ENCODE measurements at regions not wholly inside any gene's neighbourhood (a gene's known extent, or its start where the extent isn't known, plus 50 kb on each side); places are given as distances from the start of the nearest gene placed in this dataset.

- no peak for DNase-seq (ENCODE audit: low spot score)
Observed at GRCh38 chr5:105563842-105564241, 2001.3 kb upstream of the NUDT12 start.

DNA sequence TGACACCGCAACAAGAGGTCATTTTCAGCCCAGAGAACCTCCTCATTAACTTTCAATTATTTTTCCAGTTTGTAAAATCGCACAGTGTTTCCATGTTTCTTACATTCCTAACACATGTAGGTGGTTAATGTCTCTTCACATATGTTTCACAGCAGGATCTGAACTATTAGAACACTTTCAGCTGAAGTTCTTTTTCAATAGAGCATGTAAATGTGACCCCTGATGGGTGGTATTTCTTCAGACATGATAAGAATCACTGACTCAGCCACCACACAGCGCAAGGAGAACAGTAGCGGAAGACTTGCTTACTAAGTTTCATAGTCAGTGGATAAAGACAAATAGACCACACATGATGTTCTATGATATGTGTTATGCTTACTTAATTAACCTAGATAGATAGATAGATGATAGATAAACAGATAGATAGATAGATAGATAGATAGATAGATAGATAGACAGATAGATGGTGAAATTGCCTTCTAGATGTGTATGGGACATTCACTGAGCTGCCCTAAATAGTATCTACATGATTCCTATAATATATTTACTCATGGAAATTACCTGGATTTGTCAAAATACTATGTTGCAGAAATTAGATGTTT lies 1992.1 kb upstream of the NUDT12 start:
- DNase-seq (ENCODE audit: low spot score): no peak

DNA sequence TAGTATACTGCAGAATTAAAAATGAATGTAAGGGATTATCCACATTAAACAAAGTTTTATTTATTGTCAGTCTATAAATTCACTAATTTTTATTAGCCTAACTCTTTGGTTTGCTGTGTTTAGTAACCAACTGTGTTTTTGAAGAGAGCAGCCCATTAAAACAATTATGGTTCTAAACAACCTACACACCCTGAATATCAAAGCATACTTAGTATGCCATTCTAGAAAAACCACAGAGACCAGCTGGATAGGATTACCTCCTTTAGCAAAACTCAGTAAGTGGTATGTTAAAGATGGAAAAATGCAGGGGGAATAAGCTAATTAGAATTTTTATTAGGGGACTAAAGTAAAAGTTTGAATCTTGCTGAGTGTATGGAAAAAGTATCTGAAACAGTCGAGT lies 1981.7 kb upstream of the NUDT12 start:
- DNase-seq (ENCODE audit: low spot score): no peak

DNA sequence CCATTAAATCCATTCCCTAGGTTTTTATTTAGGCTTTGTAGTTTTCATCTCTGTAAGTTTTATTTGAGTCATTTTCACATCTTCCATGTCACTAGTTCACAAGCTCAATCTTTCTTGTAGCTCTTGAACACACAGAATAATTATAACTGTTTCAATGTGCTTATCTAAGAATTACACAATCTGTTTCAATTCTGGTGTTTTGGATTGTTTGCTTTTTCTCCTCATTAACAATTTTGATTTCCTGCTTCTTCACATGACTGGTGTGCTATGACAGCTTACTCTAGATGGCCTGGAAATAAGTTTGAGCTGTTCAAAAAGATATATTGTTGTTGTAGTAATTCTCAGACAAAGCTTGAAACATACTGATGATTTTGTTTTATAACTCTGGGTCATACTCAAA lies 1974.1 kb upstream of the NUDT12 start:
- DNase-seq (ENCODE audit: low spot score): no peak

DNA sequence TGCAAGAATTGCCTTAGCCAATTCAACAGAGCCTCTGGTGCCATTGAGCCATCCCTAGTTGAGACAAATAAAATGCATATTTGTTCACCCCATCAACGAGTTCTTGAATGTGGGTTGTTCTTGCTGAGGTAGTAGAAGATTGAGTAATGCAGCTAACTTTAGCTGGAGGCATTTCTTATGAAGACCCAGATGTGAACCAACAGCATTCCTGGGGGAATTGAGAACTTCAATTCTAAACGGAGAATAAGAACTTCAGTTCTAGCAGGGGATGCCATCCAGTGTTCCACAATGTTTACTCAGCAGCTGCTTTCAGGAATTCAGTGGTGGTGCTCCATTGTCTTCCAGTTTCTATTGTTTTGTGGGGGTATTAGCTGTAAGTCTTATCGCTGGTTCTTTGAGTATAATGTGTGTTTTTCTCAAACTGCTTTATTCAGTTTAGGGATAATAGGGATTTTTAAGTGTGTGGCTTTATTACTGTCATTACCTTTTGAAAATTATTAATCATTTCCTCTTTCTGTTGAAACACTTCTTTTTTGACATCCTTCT lies 1968.2 kb upstream of the NUDT12 start:
- no peak for DNase-seq (ENCODE audit: low spot score)

GRCh38 chr5:105529851-105530250 lies 1967.3 kb upstream of the NUDT12 start:
- DNase-seq (ENCODE audit: low spot score): no peak

DNA sequence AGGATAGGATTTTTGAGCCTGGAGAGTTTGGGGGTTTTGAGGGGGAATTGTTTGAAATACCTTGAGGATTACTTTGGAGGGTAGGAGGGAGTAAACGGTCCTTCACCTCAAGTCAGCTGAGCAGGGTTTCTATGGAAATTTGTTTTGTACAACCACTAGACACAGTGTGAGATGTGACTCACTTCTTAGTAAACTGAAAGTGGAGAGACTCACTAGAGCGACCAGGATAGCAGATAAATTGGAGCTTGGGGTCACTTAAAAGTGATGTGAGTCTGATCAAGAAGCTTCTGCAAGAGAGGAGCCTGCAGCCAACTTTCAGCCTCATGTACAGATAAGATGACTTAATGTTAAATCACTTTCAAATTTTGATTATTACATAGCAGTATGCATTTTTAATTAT lies 1945.9 kb upstream of the NUDT12 start:
- no peak for DNase-seq (ENCODE audit: low spot score)

DNA sequence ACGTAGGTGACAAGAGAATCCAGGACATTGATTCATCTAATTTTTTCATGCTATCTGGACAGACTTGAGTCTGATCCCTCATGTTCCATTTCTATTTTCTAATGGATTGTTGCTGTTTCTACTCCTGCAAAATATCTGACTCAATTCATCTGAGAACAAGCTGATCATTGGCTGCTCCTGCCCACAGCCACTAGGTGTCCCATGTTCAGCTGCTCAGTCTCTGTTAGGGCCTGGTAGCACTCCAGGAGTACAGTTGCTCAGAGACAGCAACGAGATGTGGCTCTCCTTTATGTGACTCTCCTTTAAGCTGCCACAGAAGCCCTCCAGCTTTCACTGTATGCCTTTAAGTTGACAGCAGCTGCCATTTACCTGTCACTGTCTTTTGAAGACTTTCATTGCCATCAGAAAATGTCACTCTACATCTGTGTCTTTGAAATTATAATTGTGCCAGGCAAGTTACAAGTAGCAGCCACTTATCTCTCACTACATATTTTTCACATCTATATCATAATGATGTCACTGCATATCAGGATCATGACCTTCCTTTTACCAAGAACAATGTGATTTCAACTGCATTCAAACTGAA lies 1944.2 kb upstream of the NUDT12 start:
- DNase-seq (ENCODE audit: low spot score): peak; percentile 3

- DNase-seq (ENCODE audit: low spot score): no peak
Observed at GRCh38 chr5:105503950-105504349, 1941.4 kb upstream of the NUDT12 start.

GRCh38 chr5:105501315-105501714 lies 1938.7 kb upstream of the NUDT12 start:
- DNase-seq (ENCODE audit: low spot score): no peak

GRCh38 chr5:105475401-105475800 lies 1912.8 kb upstream of the NUDT12 start:
- no peak for DNase-seq (ENCODE audit: low spot score)

DNA sequence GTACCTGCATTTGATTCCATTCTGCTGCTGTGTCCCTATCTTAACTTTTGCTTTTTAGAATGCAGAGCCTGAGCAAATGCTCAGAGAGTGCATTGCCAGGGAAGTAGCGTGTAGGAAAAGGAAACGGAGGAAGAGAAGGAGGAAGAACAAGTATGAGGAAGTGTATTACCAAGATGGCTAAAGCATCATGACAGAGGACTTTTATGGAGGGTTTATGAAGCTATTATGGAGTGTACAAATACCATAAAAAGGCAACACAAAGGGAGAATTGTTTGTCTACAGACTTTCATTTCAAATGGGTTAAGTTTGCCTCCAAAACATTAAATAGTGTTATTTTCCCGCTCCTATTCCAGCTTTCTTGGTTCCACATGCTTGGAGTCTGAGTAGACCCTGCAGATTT lies 1899.8 kb upstream of the NUDT12 start:
- DNase-seq (ENCODE audit: low spot score): no peak

DNA sequence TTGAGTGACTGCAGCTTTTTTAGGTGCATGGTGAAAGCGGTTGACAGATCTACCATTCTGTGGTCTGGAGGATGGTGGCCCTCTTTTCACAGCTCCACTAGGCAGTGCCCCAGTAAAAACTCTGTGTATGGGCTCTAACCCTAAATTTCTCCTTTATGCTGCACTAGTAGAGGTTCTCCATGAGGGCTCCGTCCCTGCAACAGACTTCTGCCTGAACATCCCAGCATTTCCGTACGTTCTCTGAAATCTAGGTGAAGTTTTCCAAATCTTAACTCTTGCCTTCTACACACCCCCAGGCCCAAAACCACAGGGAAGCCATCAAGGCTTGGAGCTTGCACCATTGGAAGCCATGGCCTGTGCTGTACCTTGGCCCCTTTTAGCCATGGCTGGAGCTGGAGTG lies 1898.1 kb upstream of the NUDT12 start:
- no peak for DNase-seq (ENCODE audit: low spot score)

DNA sequence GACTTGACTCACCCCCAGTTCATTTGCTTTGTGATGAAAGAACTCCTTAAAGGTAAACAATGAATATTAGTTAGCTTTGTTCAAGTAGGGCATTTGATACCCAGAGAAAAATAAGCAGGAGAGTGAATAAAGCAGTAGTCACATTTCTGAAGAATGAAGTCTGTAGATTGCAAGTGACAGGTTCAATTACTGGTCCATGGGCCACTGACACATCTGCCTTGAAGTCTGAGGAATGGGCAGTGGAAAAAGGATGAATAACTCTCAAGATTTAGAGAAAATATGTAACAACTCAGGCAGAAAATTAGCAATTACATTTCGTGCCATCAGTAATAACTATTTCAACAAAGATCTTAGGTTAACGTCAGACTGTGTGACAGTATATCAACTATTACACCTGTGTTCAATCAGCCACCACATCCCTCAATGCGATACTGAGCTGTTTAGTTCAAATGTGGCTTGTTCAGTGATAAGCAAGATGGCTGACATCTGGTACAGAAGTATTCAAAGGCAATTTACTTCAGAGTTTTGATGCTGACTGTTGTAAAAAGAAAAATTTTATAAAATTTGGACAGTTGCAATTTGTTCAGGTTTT lies 1890.7 kb upstream of the NUDT12 start:
- DNase-seq (ENCODE audit: low spot score): no peak

- no peak for DNase-seq (ENCODE audit: low spot score)
Observed at GRCh38 chr5:105448271-105448670, 1885.7 kb upstream of the NUDT12 start.

DNA sequence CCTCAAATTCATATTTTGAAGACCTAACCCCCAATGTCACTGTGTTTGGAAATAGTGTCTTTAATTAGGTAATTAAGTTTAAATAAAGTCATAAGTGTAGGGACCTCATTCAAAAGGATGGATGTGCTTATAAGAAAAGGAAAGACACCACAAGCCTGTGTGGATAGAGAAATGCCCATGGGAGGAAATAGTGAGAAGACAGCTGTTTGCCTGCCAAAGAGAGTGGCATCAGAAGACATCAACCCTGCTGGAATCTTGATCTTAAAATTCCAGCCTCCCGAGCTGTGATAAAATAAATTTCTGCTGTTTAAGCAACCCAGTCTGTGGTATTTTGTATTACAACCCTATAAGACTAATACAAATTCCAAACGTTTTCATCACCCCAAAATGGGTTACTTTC lies 1867.9 kb upstream of the NUDT12 start:
- DNase-seq (ENCODE audit: low spot score): no peak

DNA sequence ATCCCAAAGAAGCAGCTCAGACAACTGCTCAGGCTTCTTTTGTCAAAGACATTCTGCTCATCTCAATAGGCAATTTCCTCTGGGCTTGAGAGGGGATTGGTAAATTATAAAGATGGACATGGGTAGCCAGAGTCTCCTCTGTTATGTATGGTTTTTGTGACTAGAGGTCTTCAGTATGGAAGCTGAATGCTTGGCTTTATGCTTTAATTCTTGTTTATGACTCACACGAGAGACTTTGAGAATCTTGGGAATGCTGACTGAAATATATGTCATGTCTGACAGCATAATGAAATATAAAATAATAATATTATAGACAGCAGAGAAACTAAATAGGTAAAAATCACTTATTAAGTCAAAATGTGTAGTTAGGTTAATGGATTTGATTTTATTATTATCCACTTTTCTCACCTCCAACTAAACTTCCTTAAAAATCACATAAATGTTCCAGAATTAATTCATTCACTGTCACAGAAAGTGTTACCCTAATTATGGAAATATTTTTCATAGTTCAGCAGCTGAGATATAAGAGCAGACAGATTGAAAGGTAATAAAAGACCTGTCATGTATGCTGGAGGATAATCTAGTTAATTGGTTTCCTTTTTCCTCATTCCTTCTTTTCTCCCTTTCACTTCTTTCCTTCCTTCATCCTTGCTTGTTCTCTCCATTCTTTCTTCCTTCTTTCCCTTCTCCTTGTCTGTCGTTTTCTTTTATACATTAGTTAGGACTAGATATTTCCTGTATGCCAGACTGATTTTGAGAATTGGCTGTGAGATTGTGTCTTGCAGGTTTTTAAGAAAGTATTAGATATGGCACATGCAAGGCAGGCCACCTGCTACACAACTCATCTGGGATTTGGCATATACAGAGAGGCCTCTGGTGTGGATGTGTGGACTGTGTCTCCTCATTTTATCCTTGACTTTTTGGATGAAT lies 1866.1 kb upstream of the NUDT12 start:
- no peak for DNase-seq (ENCODE audit: low spot score)

DNA sequence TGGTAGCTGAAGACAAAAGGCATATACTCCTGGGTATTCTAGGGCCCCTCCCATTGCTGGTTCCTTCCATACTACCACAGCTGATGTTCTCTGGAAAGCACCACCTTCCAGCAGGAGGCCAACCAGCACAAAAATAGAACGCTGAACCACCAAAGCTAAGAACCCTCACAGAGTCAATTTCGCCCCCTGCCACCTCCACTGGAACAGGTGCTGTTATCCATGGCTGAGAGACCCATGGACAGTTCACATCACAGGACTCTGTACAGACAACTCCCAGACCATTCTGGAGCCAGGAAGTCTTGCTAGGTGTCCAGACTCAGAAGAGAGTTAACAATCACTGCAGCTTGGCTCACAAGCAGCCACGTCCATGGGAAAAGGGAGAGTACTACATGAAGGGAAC lies 1851.5 kb upstream of the NUDT12 start:
- no peak for DNase-seq (ENCODE audit: low spot score)

DNA sequence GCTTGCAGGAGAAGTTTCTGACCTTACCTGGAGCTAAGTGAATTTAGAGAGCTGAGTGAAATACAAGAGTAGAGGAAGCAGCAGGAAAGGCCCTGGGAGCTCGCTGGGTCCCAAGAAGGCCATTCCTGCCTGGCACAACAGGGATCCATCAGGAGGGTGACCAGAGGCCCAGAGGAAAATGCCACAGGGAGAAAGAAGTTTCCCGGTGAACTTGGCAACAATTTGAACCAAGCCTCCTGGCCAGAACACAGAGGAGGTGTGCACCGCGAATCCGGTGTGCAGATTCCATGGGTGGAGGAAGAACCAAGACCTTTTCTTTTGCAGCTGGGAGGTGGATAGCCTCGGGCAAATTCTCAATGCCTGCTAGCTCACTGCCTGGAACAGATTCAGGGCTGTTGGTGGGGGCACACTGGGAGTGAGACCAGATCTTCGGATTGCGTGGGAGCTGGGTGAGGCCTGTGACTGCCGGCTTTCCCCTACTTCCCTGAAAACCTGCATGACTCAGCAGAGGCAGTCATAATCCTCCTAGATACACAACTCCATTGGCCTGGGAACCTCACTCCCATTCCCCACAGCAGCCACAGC lies 1850.9 kb upstream of the NUDT12 start:
- no peak for DNase-seq (ENCODE audit: low spot score)

DNA sequence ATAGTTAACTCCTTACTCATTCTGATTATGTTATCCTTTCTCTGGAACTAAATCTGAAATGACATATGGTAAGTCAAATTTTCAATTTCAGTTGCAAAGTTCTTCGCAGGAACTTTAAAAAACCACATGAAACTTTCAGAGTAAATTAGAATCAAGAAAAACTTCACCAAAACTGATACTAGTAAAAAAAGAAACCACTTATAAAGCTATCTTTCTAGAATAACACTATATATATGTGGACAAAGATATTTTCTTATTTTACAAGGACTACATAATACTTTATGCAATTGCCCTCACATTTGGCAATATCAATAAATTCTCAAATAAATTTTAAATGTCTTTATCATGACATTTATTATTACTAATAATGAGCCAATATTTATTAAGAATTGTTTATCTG lies 1847.1 kb upstream of the NUDT12 start:
- no peak for DNase-seq (ENCODE audit: low spot score)

DNA sequence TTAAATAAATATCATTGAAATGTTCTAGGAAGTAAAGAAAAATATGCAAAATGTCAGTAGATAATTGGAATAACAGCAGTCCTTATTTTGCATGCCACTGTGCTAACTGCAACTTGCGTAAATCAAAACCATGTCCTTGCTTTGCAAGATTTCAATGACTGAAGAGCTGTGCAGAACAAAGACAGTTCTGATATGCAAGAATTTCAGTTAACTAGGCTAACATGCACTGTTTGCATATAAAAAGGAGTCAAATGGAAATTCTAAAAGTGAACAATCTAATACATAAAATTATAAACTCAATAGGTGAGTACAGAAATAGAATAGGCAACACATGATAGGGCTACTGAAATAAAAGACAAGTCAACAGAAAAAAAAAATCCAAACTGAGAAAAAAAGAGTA lies 1844.6 kb upstream of the NUDT12 start:
- DNase-seq (ENCODE audit: low spot score): no peak

DNA sequence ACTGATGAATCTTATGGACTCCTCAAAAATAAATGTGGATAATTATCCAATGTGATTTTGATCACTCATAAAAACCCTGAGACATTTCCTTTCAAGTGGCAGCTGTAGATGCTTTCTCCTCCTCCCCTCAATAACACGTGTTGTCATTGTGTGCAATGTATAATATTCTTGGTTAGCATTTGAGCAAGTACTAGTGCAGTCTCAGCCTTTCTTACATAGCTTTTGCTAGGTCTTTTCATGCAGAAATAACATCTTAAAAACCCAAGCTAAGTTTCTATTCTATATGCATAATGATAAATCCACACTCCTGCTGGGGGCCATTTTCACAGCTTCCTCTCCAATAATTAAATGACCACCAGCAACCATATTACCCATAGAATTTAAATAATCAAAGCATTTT lies 1835.2 kb upstream of the NUDT12 start:
- DNase-seq (ENCODE audit: low spot score): no peak

Data from AG08395 (cell line).